ENCODE measurements at regions not wholly inside any gene's neighbourhood (a gene's known extent, or its start where the extent isn't known, plus 50 kb on each side); places are given as distances from the start of the nearest gene placed in this dataset.

DNA sequence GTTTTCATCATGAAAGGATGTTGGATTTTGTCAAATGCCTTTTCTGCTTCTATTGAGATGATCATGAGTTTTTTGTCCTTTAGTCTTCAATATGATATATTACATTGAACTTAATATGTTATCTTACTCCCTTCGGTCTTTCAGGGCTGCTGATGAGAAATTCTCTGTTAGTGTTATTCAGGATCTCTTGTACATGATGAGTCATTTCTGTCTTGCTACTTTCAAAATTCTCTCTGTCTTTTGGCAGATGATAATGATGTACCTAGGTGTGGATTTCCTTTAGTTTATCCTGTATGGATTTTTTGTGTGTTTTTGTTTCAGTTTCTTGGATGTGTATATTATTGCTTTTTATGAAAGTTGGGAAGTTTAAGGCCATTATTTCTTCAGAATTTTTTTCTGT, 320.9 kb upstream of the NPSR1 start:
- Mint-ChIP-seq H3K4me1 (ENCODE audit: unreplicated experiment) (peaks cover 7% of the 10 kb centered on the region), H3K27me3 (no peaks in the 10 kb centered on the region), H3K27ac (no peak overlapping the region), H3K4me3 (no peak overlapping the region), H3K36me3 (no peaks in the 10 kb centered on the region), H3K9me3 (no peaks in the 10 kb centered on the region)
- TF ChIP-seq, protein P1, sequence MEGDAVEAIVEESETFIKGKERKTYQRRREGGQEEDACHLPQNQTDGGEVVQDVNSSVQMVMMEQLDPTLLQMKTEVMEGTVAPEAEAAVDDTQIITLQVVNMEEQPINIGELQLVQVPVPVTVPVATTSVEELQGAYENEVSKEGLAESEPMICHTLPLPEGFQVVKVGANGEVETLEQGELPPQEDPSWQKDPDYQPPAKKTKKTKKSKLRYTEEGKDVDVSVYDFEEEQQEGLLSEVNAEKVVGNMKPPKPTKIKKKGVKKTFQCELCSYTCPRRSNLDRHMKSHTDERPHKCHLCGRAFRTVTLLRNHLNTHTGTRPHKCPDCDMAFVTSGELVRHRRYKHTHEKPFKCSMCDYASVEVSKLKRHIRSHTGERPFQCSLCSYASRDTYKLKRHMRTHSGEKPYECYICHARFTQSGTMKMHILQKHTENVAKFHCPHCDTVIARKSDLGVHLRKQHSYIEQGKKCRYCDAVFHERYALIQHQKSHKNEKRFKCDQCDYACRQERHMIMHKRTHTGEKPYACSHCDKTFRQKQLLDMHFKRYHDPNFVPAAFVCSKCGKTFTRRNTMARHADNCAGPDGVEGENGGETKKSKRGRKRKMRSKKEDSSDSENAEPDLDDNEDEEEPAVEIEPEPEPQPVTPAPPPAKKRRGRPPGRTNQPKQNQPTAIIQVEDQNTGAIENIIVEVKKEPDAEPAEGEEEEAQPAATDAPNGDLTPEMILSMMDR (conservative IDR thresholded peaks at IDR 0.05) = no peak
- no peak for DNase-seq (ENCODE audit: extremely low spot score, unreplicated experiment)

DNA sequence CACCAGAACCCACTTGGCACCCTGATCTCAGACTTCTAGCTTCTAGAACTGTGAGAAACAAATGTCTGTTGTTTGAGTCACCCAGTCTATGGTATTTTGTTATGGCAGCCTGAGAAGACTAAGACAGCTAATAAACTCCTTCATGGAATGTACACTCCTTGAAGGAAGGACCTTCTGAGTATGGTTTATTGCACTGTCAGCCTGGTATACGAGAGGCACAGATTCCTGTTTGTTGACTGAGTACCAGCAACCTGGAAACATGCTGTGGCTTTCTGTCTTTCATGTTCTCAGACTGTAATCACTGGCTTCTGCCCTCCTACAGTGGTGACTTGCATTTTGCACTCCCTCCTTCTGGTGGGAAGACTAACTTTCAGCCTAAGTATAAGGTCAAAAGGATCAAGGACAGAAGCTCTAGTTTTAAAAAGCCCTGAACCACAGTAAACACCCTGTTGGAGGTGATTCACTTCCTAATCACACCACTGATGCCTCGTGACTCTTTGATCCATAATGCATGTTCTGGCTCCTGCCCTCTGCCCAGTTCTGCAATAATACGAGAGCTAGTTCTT, 319.0 kb upstream of the NPSR1 start:
- H3K27me3 Mint-ChIP-seq = no peaks in the 10 kb centered on the region
- DNase-seq (ENCODE audit: extremely low spot score, unreplicated experiment) = no peak
- H3K4me1 Mint-ChIP-seq (ENCODE audit: unreplicated experiment) = peaks cover 7% of the 10 kb centered on the region
- no peak overlapping the region for H3K4me3 Mint-ChIP-seq
- TF ChIP-seq, protein P1 (conservative IDR thresholded peaks at IDR 0.05) = no peak
- H3K36me3 Mint-ChIP-seq = no peaks in the 10 kb centered on the region
- no peaks in the 10 kb centered on the region for H3K9me3 Mint-ChIP-seq
- no peak overlapping the region for H3K27ac Mint-ChIP-seq

DNA sequence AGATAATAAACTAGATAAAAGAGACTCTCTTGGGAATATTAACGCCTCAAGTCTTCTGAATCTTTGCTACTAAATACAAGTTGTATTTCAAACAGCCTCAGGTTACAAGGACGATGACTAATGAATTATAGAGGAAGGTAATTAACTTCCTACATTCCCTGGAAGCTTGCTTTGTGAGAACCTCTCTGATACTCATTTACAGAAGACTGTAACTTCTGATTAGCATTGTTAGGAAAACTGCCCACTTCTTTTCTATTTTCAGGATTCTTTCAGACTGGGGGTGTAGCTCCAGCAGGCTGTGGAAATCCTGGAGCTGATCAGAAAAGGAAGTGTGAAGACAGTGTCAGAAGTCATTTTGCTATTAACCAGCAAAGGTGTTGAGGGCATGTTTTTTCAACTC, 316.7 kb upstream of the NPSR1 start:
- Mint-ChIP-seq H3K27ac (no peak overlapping the region), H3K9me3 (no peaks in the 10 kb centered on the region), H3K4me1 (ENCODE audit: unreplicated experiment) (peaks cover 7% of the 10 kb centered on the region), H3K27me3 (no peaks in the 10 kb centered on the region), H3K4me3 (no peak overlapping the region), H3K36me3 (no peaks in the 10 kb centered on the region)
- no peak for DNase-seq (ENCODE audit: extremely low spot score, unreplicated experiment)
- TF ChIP-seq, protein P1 (conservative IDR thresholded peaks at IDR 0.05) = no peak

DNA sequence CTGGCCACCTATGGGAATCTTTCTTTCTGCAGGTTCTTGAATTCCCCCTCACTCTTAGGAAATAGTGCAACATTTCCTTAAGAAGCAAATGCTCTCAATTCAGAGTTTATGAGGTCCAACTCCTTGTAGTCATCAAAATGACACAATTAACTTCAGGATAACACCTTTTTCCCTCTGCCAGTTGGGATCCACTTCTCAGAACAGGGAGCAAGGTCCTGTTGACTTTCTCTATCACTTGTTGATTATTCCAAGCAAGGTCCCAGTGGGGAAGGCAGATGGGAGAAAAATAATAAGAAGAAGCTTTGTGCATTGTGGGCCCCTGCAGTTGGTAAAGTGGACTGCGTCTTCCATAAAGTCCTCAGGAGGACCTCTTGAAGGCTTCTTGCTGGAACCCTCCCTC, 315.6 kb upstream of the NPSR1 start:
- Mint-ChIP-seq H3K36me3 (no peaks in the 10 kb centered on the region), H3K27me3 (no peaks in the 10 kb centered on the region), H3K9me3 (no peaks in the 10 kb centered on the region), H3K4me3 (no peak overlapping the region), H3K4me1 (ENCODE audit: unreplicated experiment) (peaks cover 7% of the 10 kb centered on the region), H3K27ac (no peak overlapping the region)
- DNase-seq (ENCODE audit: extremely low spot score, unreplicated experiment) = no peak
- TF ChIP-seq, protein P1 (conservative IDR thresholded peaks at IDR 0.05) = no peak

DNA sequence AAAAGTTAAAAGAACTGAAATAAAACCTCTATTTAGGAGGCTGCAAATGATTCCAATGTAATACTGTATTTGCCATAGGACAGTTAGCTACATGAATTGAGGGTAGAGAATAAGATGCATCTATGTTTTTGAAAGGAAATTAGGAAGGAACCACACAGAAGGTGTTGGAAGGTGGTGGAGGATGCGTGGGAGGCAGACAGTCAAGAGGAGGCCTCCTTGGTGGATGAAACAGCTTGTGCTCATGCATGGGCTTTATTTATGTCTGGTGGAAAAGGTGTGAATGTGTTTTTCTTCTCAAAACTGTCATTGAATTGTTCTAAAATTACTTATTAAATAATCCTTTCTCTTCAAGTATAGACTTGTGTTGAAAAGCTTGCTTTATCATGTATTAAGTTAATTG, 314.4 kb upstream of the NPSR1 start:
- H3K27ac Mint-ChIP-seq = no peak overlapping the region
- H3K27me3 Mint-ChIP-seq = no peaks in the 10 kb centered on the region
- peaks cover 7% of the 10 kb centered on the region for H3K4me1 Mint-ChIP-seq (ENCODE audit: unreplicated experiment)
- no peak overlapping the region for H3K4me3 Mint-ChIP-seq
- no peaks in the 10 kb centered on the region for H3K9me3 Mint-ChIP-seq
- H3K36me3 Mint-ChIP-seq = no peaks in the 10 kb centered on the region
- TF ChIP-seq, protein P1 (conservative IDR thresholded peaks at IDR 0.05) = no peak
- DNase-seq (ENCODE audit: extremely low spot score, unreplicated experiment) = no peak

DNA sequence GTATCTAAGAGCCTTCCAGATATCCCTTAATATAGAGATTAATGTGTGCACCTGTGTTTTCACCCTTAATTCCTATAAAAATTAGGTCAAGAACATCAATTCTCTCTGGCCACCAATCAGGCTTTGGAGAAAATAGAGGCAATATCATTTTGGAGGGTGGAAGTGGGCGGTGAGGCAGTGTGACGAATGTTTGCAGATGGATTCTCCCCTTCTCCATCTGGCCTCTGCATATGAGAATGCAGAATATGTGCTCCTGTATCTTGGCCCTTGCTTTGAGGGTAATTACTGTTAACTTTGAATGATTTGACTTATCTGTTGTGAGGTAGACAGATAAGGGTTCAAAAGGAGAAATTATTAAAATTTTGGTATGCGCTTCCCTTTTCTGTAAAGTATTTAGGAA, 304.0 kb upstream of the NPSR1 start:
- H3K27me3 Mint-ChIP-seq = no peaks in the 10 kb centered on the region
- no peaks in the 10 kb centered on the region for H3K36me3 Mint-ChIP-seq
- H3K4me1 Mint-ChIP-seq (ENCODE audit: unreplicated experiment) = no peaks in the 10 kb centered on the region
- no peak overlapping the region for H3K4me3 Mint-ChIP-seq
- H3K9me3 Mint-ChIP-seq = no peaks in the 10 kb centered on the region
- no peak for DNase-seq (ENCODE audit: extremely low spot score, unreplicated experiment)
- TF ChIP-seq, protein P1 (conservative IDR thresholded peaks at IDR 0.05) = no peak
- no peak overlapping the region for H3K27ac Mint-ChIP-seq
